Activated naive CD8-positive, alpha-beta T cell (primary cell): ENCODE measurements at regions not wholly inside any gene's neighbourhood (a gene's known extent, or its start where the extent isn't known, plus 50 kb on each side); places are given as distances from the start of the nearest gene placed in this dataset.

Source experiments
- H3K27ac Mint-ChIP-seq: one replicate; pipeline ENCODE4 v1.8.0; 2021; ENCODE audit warnings: mixed read lengths
- H3K27me3 Mint-ChIP-seq: one replicate; pipeline ENCODE4 v1.8.0; 2021; ENCODE audit warnings: mixed read lengths
- H3K36me3 Mint-ChIP-seq: one replicate; pipeline ENCODE4 v1.8.0; 2021; ENCODE audit warnings: mixed read lengths
- H3K4me1 Mint-ChIP-seq: one replicate; pipeline ENCODE4 v1.8.0; 2021; ENCODE audit warnings: low read depth, mixed read lengths
- H3K4me3 Mint-ChIP-seq: one replicate; pipeline ENCODE4 v1.8.0; 2021; ENCODE audit warnings: mild to moderate bottlenecking, mixed read lengths
- H3K9me3 Mint-ChIP-seq: one replicate; pipeline ENCODE4 v1.8.0; 2021; ENCODE audit warnings: low read depth, mixed read lengths

- no peaks in the 10 kb centered on the region for H3K36me3 Mint-ChIP-seq
- H3K27me3 Mint-ChIP-seq = no peaks in the 10 kb centered on the region
- H3K9me3 Mint-ChIP-seq = no peaks in the 10 kb centered on the region
- no peak overlapping the region for H3K4me3 Mint-ChIP-seq
- H3K27ac Mint-ChIP-seq = no peak overlapping the region
- H3K4me1 Mint-ChIP-seq = no peaks in the 10 kb centered on the region
Measured at GRCh38 chrX:3257471-3257870, 89.0 kb downstream of the MXRA5 start.

- Mint-ChIP-seq H3K9me3 (no peaks in the 10 kb centered on the region), H3K27me3 (no peaks in the 10 kb centered on the region), H3K4me3 (no peak overlapping the region), H3K4me1 (no peaks in the 10 kb centered on the region), H3K36me3 (no peaks in the 10 kb centered on the region), H3K27ac (no peak overlapping the region)
Measured at GRCh38 chrX:3256868-3257267, 89.6 kb downstream of the MXRA5 start.

DNA sequence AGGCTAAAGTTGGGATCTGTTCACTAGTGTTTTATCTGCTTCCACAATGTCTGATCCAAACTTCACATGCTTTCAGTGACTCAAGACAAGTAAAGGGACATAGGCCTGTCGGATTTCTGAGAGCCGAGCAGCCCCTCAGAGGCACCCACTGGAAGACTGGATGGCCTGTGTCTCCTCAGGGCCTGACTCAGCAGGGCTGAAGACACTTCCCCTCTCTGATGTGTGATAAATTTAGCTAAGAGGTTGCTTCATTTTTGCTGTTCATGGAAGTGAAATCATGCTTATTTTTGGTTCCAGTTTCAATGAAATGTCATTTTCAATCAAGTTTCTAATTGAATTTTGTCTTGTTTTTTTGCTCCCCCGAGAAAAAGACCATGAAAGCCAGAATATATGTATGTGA, 93.7 kb downstream of the MXRA5 start:
- Mint-ChIP-seq H3K9me3 (no peaks in the 10 kb centered on the region), H3K36me3 (no peaks in the 10 kb centered on the region), H3K27me3 (no peaks in the 10 kb centered on the region), H3K27ac (no peak overlapping the region), H3K4me1 (no peaks in the 10 kb centered on the region), H3K4me3 (no peak overlapping the region)

GRCh38 chrX:3250966-3251365, 95.5 kb downstream of the MXRA5 start:
- Mint-ChIP-seq H3K4me1 (no peaks in the 10 kb centered on the region), H3K9me3 (no peaks in the 10 kb centered on the region), H3K36me3 (no peaks in the 10 kb centered on the region), H3K27ac (no peak overlapping the region), H3K27me3 (no peaks in the 10 kb centered on the region), H3K4me3 (no peak overlapping the region)

DNA sequence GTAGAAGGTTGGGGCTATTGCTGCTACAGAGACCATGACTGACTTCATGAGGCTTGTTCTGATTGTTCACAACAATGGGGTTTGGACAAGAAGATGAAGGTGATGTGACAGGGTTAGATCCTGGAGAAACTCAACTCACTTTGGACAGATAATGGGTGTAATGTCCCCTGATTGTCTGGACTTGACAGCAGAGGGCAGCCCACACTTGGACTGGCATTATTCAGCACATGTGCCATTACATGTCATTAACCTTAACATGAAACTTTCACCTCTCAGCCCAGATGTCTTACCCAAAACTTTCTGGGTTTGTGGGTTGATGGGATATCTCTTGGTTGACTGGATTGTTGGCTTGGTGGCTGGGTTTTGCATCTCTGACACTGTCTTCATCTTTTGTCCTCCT, 101.5 kb downstream of the MXRA5 start:
- H3K36me3 Mint-ChIP-seq = no peaks in the 10 kb centered on the region
- no peak overlapping the region for H3K4me3 Mint-ChIP-seq
- no peak overlapping the region for H3K27ac Mint-ChIP-seq
- no peaks in the 10 kb centered on the region for H3K4me1 Mint-ChIP-seq
- H3K27me3 Mint-ChIP-seq = no peaks in the 10 kb centered on the region
- H3K9me3 Mint-ChIP-seq = no peaks in the 10 kb centered on the region

- no peaks in the 10 kb centered on the region for H3K9me3 Mint-ChIP-seq
- H3K27me3 Mint-ChIP-seq = no peaks in the 10 kb centered on the region
- H3K4me1 Mint-ChIP-seq = no peaks in the 10 kb centered on the region
- H3K36me3 Mint-ChIP-seq = no peaks in the 10 kb centered on the region
- no peak overlapping the region for H3K27ac Mint-ChIP-seq
- H3K4me3 Mint-ChIP-seq = no peak overlapping the region
Measured at GRCh38 chrX:3244203-3244743, 102.2 kb downstream of the MXRA5 start.

- Mint-ChIP-seq H3K36me3 (no peaks in the 10 kb centered on the region), H3K27me3 (no peaks in the 10 kb centered on the region), H3K4me1 (no peaks in the 10 kb centered on the region), H3K4me3 (no peak overlapping the region), H3K27ac (no peak overlapping the region), H3K9me3 (no peaks in the 10 kb centered on the region)
Measured at GRCh38 chrX:3232262-3232923, 114.1 kb downstream of the MXRA5 start.

GRCh38 chrX:3231766-3232165, 114.7 kb downstream of the MXRA5 start:
- no peaks in the 10 kb centered on the region for H3K9me3 Mint-ChIP-seq
- H3K4me3 Mint-ChIP-seq = no peak overlapping the region
- no peak overlapping the region for H3K27ac Mint-ChIP-seq
- H3K4me1 Mint-ChIP-seq = no peaks in the 10 kb centered on the region
- H3K36me3 Mint-ChIP-seq = no peaks in the 10 kb centered on the region
- no peaks in the 10 kb centered on the region for H3K27me3 Mint-ChIP-seq

- no peaks in the 10 kb centered on the region for H3K9me3 Mint-ChIP-seq
- no peaks in the 10 kb centered on the region for H3K27me3 Mint-ChIP-seq
- no peaks in the 10 kb centered on the region for H3K4me1 Mint-ChIP-seq
- H3K36me3 Mint-ChIP-seq = no peaks in the 10 kb centered on the region
- H3K27ac Mint-ChIP-seq = no peak overlapping the region
- no peak overlapping the region for H3K4me3 Mint-ChIP-seq
Measured at GRCh38 chrX:3230496-3230895, 116.0 kb downstream of the MXRA5 start.

DNA sequence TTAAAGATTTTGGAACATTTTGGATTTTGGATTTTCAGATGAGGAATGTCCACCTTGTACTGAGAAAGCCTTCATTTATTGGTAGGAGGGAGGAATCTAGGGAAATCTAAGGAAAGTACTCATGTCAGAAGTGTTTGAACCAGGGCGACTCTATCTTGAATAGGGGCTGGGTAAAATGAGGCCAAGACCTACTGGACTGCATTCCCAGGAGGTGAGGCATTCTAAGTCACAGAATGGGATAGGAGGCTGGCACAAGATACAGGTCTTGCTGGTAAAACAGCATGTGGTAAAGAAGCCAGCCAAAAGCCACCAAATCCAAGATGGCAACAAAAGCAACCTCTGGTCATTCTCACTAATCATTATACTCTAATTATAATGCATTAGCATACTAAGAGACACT, 118.9 kb downstream of the MXRA5 start:
- no peak overlapping the region for H3K4me3 Mint-ChIP-seq
- no peaks in the 10 kb centered on the region for H3K4me1 Mint-ChIP-seq
- H3K9me3 Mint-ChIP-seq = no peaks in the 10 kb centered on the region
- H3K27me3 Mint-ChIP-seq = no peaks in the 10 kb centered on the region
- no peaks in the 10 kb centered on the region for H3K36me3 Mint-ChIP-seq
- no peak overlapping the region for H3K27ac Mint-ChIP-seq

- H3K9me3 Mint-ChIP-seq = no peaks in the 10 kb centered on the region
- H3K4me3 Mint-ChIP-seq = no peak overlapping the region
- H3K27me3 Mint-ChIP-seq = no peaks in the 10 kb centered on the region
- H3K27ac Mint-ChIP-seq = no peak overlapping the region
- H3K4me1 Mint-ChIP-seq = no peaks in the 10 kb centered on the region
- H3K36me3 Mint-ChIP-seq = no peaks in the 10 kb centered on the region
Measured at GRCh38 chrX:3226087-3226486, 120.4 kb downstream of the MXRA5 start.

GRCh38 chrX:3221643-3222042, 124.8 kb downstream of the MXRA5 start:
- H3K27me3 Mint-ChIP-seq = no peaks in the 10 kb centered on the region
- H3K27ac Mint-ChIP-seq = no peak overlapping the region
- no peaks in the 10 kb centered on the region for H3K9me3 Mint-ChIP-seq
- no peak overlapping the region for H3K4me3 Mint-ChIP-seq
- H3K36me3 Mint-ChIP-seq = no peaks in the 10 kb centered on the region
- no peaks in the 10 kb centered on the region for H3K4me1 Mint-ChIP-seq

DNA sequence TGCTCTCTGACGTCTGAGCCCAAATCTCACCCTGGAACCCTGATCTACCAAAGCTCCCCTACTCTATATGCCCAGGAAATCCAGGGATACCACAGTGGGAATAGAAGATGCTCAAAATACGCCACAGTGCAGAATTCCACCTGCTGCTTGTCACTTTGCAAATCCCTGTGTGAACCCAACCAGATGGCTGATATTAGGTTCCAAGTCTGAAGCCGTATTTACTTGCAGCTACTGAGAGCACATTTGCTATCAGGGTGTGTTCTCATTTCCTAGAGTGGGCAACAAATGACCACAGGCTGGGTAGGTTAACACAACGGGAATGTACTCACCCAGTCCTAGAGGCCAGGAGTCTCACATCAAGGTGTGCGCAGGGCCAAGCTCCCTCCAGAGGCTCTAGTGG, 126.8 kb downstream of the MXRA5 start:
- Mint-ChIP-seq H3K36me3 (no peaks in the 10 kb centered on the region), H3K4me3 (no peak overlapping the region), H3K27me3 (no peaks in the 10 kb centered on the region), H3K4me1 (no peaks in the 10 kb centered on the region), H3K9me3 (no peaks in the 10 kb centered on the region), H3K27ac (no peak overlapping the region)

- Mint-ChIP-seq H3K4me1 (no peaks in the 10 kb centered on the region), H3K27ac (no peak overlapping the region), H3K4me3 (no peak overlapping the region), H3K36me3 (no peaks in the 10 kb centered on the region), H3K9me3 (no peaks in the 10 kb centered on the region), H3K27me3 (no peaks in the 10 kb centered on the region)
Measured at GRCh38 chrX:3219231-3219630, 127.2 kb downstream of the MXRA5 start.

- H3K9me3 Mint-ChIP-seq = no peaks in the 10 kb centered on the region
- H3K27ac Mint-ChIP-seq = no peak overlapping the region
- no peaks in the 10 kb centered on the region for H3K36me3 Mint-ChIP-seq
- no peaks in the 10 kb centered on the region for H3K27me3 Mint-ChIP-seq
- no peak overlapping the region for H3K4me3 Mint-ChIP-seq
- H3K4me1 Mint-ChIP-seq = no peaks in the 10 kb centered on the region
Measured at GRCh38 chrX:3218442-3218841, 128.0 kb downstream of the MXRA5 start.

DNA sequence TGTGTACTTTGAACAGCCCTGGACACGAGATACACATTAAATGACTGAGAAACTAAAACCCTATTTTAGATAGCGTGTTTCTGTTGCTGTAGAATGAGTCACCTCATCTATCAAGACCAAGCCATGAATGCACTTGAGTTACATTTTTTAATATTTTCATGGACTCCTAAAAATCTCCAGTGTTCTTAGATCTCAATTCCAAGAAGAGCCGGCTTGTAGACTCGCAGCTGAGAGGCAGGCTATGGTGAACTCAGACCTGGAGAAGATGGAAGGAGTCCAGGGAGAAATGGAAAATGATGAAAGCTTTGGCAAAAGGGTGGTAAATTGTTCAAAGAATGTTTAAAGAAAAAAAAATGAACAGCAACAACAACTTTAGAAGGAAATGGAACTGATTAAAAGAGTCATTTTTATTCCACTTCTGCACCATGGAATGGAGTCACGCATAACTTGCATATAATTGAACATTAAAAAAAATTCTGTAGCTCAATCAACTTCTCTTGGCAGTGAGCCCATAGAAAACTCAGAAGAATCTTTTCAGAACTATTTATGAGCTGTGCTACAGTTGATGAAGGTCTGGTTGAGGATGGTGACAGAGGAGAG, 129.8 kb downstream of the MXRA5 start:
- H3K27ac Mint-ChIP-seq = no peak overlapping the region
- no peaks in the 10 kb centered on the region for H3K36me3 Mint-ChIP-seq
- H3K9me3 Mint-ChIP-seq = no peaks in the 10 kb centered on the region
- no peak overlapping the region for H3K4me3 Mint-ChIP-seq
- no peaks in the 10 kb centered on the region for H3K27me3 Mint-ChIP-seq
- H3K4me1 Mint-ChIP-seq = no peaks in the 10 kb centered on the region
